ENCODE measurements at regions not wholly inside any gene's neighbourhood (a gene's known extent, or its start where the extent isn't known, plus 50 kb on each side); places are given as distances from the start of the nearest gene placed in this dataset.

DNA sequence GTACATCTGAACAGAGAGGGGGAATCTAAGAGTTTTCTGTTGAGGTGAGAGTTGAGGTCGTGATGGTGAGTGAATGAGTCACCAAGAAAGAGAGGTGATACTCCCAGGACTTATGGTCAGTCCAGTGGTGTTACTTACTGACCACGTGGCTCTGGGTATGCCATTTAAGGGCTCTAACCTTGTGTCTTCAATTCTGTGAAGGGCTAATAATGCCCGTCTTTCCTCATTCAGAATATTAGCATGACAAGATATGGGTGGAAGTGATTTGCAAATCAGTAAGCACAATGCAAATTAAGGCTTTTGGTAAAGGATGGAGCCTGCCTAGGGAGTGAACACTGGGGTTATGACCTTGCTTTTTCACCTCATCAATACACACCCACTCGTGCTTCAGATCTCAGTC lies 75.2 kb downstream of the COQ2 start:
- TF ChIP-seq, protein P1, sequence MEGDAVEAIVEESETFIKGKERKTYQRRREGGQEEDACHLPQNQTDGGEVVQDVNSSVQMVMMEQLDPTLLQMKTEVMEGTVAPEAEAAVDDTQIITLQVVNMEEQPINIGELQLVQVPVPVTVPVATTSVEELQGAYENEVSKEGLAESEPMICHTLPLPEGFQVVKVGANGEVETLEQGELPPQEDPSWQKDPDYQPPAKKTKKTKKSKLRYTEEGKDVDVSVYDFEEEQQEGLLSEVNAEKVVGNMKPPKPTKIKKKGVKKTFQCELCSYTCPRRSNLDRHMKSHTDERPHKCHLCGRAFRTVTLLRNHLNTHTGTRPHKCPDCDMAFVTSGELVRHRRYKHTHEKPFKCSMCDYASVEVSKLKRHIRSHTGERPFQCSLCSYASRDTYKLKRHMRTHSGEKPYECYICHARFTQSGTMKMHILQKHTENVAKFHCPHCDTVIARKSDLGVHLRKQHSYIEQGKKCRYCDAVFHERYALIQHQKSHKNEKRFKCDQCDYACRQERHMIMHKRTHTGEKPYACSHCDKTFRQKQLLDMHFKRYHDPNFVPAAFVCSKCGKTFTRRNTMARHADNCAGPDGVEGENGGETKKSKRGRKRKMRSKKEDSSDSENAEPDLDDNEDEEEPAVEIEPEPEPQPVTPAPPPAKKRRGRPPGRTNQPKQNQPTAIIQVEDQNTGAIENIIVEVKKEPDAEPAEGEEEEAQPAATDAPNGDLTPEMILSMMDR (conservative IDR thresholded peaks at IDR 0.05; ENCODE audit: low read depth, low read length) = no peak
- TF ChIP-seq FOS (IDR thresholded peaks at IDR 0.05; ENCODE audit: low read depth, low read length) (no peak), POLR2A (IDR thresholded peaks at IDR 0.05; ENCODE audit: low read depth, low read length) (no peak), CHD1 (IDR thresholded peaks at IDR 0.05; ENCODE audit: low read depth, low read length) (no peak), RAD21 (IDR thresholded peaks at IDR 0.05; ENCODE audit: low read length) (no peak), SMC3 (IDR thresholded peaks at IDR 0.05; ENCODE audit: low read depth, low read length) (no peak), MAZ (IDR thresholded peaks at IDR 0.05; ENCODE audit: borderline replicate concordance, low read depth, low read length) (no peak), MXI1 (IDR thresholded peaks at IDR 0.05; ENCODE audit: borderline replicate concordance, low read depth, low read length) (no peak)
- TF ChIP-seq, protein P2, sequence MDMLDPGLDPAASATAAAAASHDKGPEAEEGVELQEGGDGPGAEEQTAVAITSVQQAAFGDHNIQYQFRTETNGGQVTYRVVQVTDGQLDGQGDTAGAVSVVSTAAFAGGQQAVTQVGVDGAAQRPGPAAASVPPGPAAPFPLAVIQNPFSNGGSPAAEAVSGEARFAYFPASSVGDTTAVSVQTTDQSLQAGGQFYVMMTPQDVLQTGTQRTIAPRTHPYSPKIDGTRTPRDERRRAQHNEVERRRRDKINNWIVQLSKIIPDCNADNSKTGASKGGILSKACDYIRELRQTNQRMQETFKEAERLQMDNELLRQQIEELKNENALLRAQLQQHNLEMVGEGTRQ (IDR thresholded peaks at IDR 0.05; ENCODE audit: low read depth, low read length) = no peak

Data from IMR-90 (cell line).